ENCODE measurements at regions not wholly inside any gene's neighbourhood (a gene's known extent, or its start where the extent isn't known, plus 50 kb on each side); places are given as distances from the start of the nearest gene placed in this dataset.

DNA sequence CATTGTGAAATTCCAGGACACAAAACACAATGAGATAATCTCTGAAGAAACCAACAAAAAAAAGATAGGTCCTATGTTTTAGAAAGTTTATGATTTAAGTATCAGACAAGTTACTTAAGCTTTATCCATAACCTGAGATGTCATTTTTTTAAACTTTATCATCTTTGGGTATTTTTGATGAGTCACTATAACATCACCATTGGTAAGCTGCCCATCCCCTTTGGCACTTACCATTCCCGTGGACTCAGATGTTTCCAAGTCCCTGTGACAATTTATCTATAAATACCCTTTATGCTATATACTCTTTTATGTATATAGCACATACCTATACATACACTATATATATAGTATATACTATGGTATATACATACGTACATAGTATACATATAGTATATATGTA is 198.9 kb upstream of the GEMIN8 start:
- Histone ChIP-seq H3K27me3 (no peaks in the 10 kb centered on the region), H3K4me3 (no peak overlapping the region), H3K27ac (no peak overlapping the region), H3K9me3 (peaks cover 0 to 8% (median 0%) of the 10 kb centered on the region in 3 donors), H3K36me3 (no peaks in the 10 kb centered on the region), H3K4me1 (no peaks in the 10 kb centered on the region)
- intact Hi-C loops (cut with DNase I; ENCODE audit: low total_unique reads), result no loop called here
- TF ChIP-seq, protein P1, sequence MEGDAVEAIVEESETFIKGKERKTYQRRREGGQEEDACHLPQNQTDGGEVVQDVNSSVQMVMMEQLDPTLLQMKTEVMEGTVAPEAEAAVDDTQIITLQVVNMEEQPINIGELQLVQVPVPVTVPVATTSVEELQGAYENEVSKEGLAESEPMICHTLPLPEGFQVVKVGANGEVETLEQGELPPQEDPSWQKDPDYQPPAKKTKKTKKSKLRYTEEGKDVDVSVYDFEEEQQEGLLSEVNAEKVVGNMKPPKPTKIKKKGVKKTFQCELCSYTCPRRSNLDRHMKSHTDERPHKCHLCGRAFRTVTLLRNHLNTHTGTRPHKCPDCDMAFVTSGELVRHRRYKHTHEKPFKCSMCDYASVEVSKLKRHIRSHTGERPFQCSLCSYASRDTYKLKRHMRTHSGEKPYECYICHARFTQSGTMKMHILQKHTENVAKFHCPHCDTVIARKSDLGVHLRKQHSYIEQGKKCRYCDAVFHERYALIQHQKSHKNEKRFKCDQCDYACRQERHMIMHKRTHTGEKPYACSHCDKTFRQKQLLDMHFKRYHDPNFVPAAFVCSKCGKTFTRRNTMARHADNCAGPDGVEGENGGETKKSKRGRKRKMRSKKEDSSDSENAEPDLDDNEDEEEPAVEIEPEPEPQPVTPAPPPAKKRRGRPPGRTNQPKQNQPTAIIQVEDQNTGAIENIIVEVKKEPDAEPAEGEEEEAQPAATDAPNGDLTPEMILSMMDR (IDR thresholded peaks at IDR 0.05), result no peak
- no peak for DNase-seq

DNA sequence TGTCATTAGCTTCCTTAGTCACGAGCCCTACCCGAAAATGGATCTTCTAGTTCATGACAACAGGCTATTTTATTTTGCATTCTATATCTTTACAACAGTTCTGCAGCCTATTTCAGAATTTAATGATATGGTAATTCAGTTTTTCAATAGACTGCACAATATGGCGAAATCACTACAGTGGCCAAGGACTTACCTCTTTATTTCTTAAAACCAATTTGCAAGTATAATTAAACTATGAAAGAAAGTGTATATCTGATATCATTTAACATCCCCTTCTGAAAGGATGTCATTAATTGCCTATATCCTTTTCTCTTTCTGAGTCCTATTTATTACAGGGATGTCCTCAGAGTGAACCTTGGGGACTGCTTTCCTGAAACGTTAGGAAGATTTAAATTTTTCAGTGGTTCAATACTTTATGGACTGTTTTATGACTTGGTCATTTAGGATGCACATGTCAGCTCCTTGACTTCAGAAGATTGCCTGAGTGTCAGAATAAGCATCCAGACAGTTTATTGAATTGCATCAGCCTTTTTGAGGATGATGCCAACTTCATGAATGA is 190.8 kb upstream of the GEMIN8 start:
- Histone ChIP-seq H3K9me3 (no peaks in the 10 kb centered on the region), H3K4me1 (no peaks in the 10 kb centered on the region), H3K27me3 (no peaks in the 10 kb centered on the region), H3K27ac (no peak overlapping the region), H3K4me3 (no peak overlapping the region), H3K36me3 (no peaks in the 10 kb centered on the region)
- TF ChIP-seq, protein P1 (IDR thresholded peaks at IDR 0.05), result no peak
- intact Hi-C loops (cut with DNase I; ENCODE audit: low total_unique reads), result no loop called here
- no peak for DNase-seq

DNA sequence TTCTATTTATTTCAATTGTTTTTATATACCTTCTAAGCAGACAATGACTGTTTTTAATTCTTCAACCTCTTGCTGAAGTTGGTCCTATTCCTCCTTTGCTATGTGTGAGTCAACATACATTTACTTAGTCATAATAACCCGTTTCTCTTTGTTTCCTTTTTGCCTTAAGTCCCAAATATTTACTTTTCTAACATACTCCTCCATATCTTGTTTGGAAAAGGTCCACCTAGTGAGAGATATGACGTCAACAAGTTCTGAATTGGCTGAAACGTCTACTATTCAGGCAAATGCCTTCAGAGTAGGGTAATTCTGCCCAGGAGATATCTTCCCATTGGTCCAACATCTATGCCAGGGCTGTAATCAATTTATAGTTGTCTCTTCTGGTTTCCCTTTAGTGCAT is 179.3 kb upstream of the GEMIN8 start:
- Histone ChIP-seq H3K27ac (no peak overlapping the region), H3K27me3 (no peaks in the 10 kb centered on the region), H3K9me3 (peaks cover 0 to 15% (median 7%) of the 10 kb centered on the region in 3 donors), H3K4me1 (no peaks in the 10 kb centered on the region), H3K36me3 (no peaks in the 10 kb centered on the region), H3K4me3 (no peak overlapping the region)
- TF ChIP-seq, protein P1 (IDR thresholded peaks at IDR 0.05), result no peak
- intact Hi-C loops (cut with DNase I; ENCODE audit: low total_unique reads), result no loop called here
- DNase-seq, result no peak

DNA sequence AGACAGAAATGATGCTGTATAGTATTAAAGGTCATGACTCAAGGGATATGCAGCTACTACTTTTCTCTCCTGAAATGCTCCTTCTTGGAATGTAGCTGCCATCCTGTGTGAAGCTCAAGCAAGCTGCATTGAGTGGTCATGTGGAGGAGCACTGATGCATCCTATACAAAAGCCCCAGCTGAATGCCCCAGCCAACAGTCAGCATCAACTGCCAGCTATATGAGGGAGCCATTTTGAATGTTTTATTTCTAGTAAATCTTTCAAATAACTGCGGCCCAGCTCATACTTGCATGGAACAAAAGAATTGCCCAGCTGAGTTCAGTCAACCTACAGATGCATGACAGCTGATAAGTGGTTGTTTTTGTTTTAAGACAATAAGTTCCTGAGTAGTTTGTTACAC is 165.0 kb upstream of the GEMIN8 start:
- Histone ChIP-seq H3K27me3 (no peaks in the 10 kb centered on the region), H3K4me1 (no peaks in the 10 kb centered on the region), H3K27ac (no peak overlapping the region), H3K36me3 (no peaks in the 10 kb centered on the region), H3K9me3 (no peaks in the 10 kb centered on the region), H3K4me3 (no peak overlapping the region)
- no peak for DNase-seq
- TF ChIP-seq, protein P1 (IDR thresholded peaks at IDR 0.05), result no peak
- intact Hi-C loops (cut with DNase I; ENCODE audit: low total_unique reads), result no loop called here

DNA sequence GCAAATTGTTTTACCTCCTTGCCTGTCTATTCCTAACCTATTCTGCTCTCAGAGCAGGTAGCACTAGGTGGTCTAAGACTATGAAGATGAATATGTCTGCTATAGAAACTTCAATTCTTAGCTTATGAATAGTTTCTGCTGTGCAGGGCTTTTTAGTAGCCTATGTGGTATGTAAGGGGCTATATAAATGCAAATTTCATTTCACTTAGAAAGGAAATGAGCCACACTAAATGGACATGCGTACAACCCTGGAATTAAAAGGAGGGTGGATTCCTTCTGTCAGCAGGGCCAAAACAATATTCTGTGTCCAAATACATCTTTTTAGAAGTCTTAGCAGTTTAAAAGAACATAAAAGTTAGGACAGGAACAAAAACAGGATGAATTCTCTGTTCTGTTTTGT is 163.9 kb upstream of the GEMIN8 start:
- peaks cover 0 to 8% (median 0%) of the 10 kb centered on the region in 3 donors for H3K9me3 ChIP-seq
- TF ChIP-seq, protein P1 (IDR thresholded peaks at IDR 0.05), result no peak
- H3K27me3 ChIP-seq, result no peaks in the 10 kb centered on the region
- H3K27ac ChIP-seq, result no peak overlapping the region
- no peaks in the 10 kb centered on the region for H3K4me1 ChIP-seq
- H3K4me3 ChIP-seq, result no peak overlapping the region
- DNase-seq, result no peak
- intact Hi-C loops (cut with DNase I; ENCODE audit: low total_unique reads), result no loop called here
- no peaks in the 10 kb centered on the region for H3K36me3 ChIP-seq

DNA sequence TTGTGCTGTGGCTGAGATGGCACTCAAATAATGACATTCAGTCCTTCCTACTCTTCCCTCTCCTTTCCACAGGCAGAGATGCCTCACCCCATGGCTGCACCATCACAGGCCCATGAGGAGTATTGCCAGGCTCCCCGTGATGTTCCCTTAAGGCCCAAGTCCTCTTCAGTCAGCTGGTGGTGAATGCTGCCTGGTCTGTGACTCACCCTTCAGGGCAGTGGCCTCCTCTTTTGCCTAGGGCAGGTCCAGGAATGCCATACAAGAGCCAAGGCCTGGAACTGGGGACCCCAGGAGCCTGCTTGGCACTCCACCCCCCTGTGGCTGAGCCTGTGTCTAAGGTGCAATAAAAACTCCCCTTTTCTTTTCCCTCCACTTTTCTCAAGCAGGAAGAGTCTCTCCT is 144.2 kb upstream of the GEMIN8 start:
- Histone ChIP-seq H3K36me3 (no peaks in the 10 kb centered on the region), H3K4me1 (no peaks in the 10 kb centered on the region), H3K4me3 (no peak overlapping the region), H3K27me3 (no peaks in the 10 kb centered on the region), H3K27ac (no peak overlapping the region), H3K9me3 (no peaks in the 10 kb centered on the region)
- intact Hi-C loops (cut with DNase I; ENCODE audit: low total_unique reads), result no loop called here
- TF ChIP-seq, protein P1 (IDR thresholded peaks at IDR 0.05), result no peak
- no peak for DNase-seq

Measured in tibial artery (tissue), 4 donors.